Transverse colon (tissue), 4 donors: ENCODE measurements at regions not wholly inside any gene's neighbourhood (a gene's known extent, or its start where the extent isn't known, plus 50 kb on each side); places are given as distances from the start of the nearest gene placed in this dataset.

Source experiments
- DNase-seq: peaks from one replicate; pipeline ENCODE4 v3.0.0-alpha.2; 2019
- H3K27ac ChIP-seq, 4 donors: fragments of 200-600 bp; sonication (generic); 2 replicates each; pipeline ENCODE4 v1.5.1; 2016 to 2018; ENCODE audit warnings: inconsistent platforms in 4 of 4
- H3K27me3 ChIP-seq: fragments of 200-600 bp; sonication (generic); 2 replicates; pipeline ENCODE4 v1.5.1; 2017; ENCODE audit warnings: inconsistent platforms
- H3K36me3 ChIP-seq, 4 donors: fragments of 200-600 bp; sonication (generic); 2 replicates each; pipeline ENCODE4 v1.5.1; 2017 to 2019; ENCODE audit warnings: inconsistent platforms in 4 of 4
- H3K4me1 ChIP-seq, 4 donors: fragments of 200-600 bp; sonication (generic); 2 replicates each; pipeline ENCODE4 v1.5.1; 2017 to 2020; ENCODE audit warnings: inconsistent platforms in 4 of 4
- H3K4me3 ChIP-seq, 4 donors: fragments of 200-600 bp; sonication (generic); 1 replicate in 1 of 4; 2 replicates in 3 of 4; pipeline versions ENCODE4 v1.5.1 to v1.6.1; 2017 to 2019; ENCODE audit warnings: inconsistent platforms in 4 of 4
- H3K9me3 ChIP-seq, 2 donors: fragments of 200-600 bp; sonication (generic); 2 replicates each; pipeline ENCODE4 v1.5.1; 2017 to 2019; ENCODE audit warnings: inconsistent platforms in 2 of 2
- EP300 ChIP-seq: sonication (generic); formaldehyde crosslinking; IDR thresholded peaks from one replicate; pipeline ENCODE4 v1.6.1; 2017; ENCODE audit warnings: antibody characterized with exemption, low read depth
- POLR2A ChIP-seq: fragments of 450-650 bp; IDR thresholded peaks from one replicate; pipeline ENCODE4 v1.6.1; 2016; ENCODE audit warnings: antibody characterized with exemption, mild to moderate bottlenecking, moderate library complexity
- POLR2AphosphoS5 ChIP-seq, 3 donors: sonication (generic); formaldehyde crosslinking; IDR thresholded peaks; one replicate each; pipeline ENCODE4 v1.6.1; 2016; ENCODE audit warnings: antibody characterized with exemption in 3 of 3
- WGBS, 2 donors: methylation state at CpG; one replicate each; pipeline ENCODE4 v1.1.5; 2018; ENCODE audit warnings: low coverage in 1 of 2; 5-methylcytosine and 5-hydroxymethylcytosine counted together
- in situ Hi-C, 4 donors: fragments of 200-750 bp; cut with MboI; loops; one replicate each; pipeline versions ENCODE4 v1.15.0 to v1.15.1; 2017; ENCODE audit warnings: low sequenced_read_pairs in 3 of 4, low pct_ligation_motif_present in 1 of 4, low pct_unique_long_range_greater_than_20kb in 1 of 4
- intact Hi-C: fragments of 100-400 bp; cut with DNase I; formaldehyde crosslinking; loops from one replicate; pipeline ENCODE4 v1.15.1; 2023; ENCODE audit warnings: low total_unique reads
- TF ChIP-seq, protein P1 (sequence below), 5 experiments: fragments of 200-600 bp in 3 of 5; fragments of 450-650 bp in 2 of 5; sonication (generic) in 3 of 5; IDR thresholded peaks; 1 replicate in 2 of 5; 2 replicates in 3 of 5; pipeline ENCODE4 v1.5.1; 2016 to 2017; ENCODE audit warnings: antibody characterized with exemption in 5 of 5, inconsistent platforms in 3 of 5, mild to moderate bottlenecking in 2 of 5, moderate library complexity in 1 of 5

DNA sequence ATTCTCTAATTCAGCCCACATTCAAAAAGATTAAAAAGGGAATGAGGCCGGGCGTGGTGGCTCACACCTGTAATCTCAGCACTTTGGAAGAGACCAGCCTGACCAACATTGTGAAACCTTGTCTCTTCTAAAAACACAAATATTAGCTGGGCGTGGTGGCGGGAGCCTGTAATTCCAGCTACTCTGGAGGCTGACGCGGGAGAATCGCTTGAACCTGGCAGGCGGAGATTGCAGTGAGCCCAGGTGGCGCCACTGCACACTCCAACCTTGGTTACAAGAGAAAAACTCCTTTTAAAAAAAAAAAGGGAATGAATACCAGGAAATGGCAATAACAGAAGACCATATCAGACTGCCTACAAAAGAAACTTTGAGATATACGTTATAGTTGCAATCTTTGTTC, 1244.5 kb downstream of the PCDH9 start:
- intact Hi-C loops (no loop called here), in situ Hi-C loops (no loop called here)
- no peaks in the 10 kb centered on the region for H3K9me3 ChIP-seq
- no peak for DNase-seq
- H3K36me3 ChIP-seq, result no peaks in the 10 kb centered on the region
- no peaks in the 10 kb centered on the region for H3K27me3 ChIP-seq
- TF ChIP-seq POLR2A, result no peak
- no peak for TF ChIP-seq EP300
- TF ChIP-seq, protein P1, sequence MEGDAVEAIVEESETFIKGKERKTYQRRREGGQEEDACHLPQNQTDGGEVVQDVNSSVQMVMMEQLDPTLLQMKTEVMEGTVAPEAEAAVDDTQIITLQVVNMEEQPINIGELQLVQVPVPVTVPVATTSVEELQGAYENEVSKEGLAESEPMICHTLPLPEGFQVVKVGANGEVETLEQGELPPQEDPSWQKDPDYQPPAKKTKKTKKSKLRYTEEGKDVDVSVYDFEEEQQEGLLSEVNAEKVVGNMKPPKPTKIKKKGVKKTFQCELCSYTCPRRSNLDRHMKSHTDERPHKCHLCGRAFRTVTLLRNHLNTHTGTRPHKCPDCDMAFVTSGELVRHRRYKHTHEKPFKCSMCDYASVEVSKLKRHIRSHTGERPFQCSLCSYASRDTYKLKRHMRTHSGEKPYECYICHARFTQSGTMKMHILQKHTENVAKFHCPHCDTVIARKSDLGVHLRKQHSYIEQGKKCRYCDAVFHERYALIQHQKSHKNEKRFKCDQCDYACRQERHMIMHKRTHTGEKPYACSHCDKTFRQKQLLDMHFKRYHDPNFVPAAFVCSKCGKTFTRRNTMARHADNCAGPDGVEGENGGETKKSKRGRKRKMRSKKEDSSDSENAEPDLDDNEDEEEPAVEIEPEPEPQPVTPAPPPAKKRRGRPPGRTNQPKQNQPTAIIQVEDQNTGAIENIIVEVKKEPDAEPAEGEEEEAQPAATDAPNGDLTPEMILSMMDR (IDR thresholded peaks at IDR 0.05), result no peak
- TF ChIP-seq POLR2AphosphoS5 (IDR thresholded peaks at IDR 0.05), result no peak
- WGBS, 2 donors, result 70 to 71% methylated on average over 10 of the region's 10 CpGs
- H3K4me3 ChIP-seq, result no peak overlapping the region
- no peak overlapping the region for H3K27ac ChIP-seq
- H3K4me1 ChIP-seq, result no peaks in the 10 kb centered on the region

DNA sequence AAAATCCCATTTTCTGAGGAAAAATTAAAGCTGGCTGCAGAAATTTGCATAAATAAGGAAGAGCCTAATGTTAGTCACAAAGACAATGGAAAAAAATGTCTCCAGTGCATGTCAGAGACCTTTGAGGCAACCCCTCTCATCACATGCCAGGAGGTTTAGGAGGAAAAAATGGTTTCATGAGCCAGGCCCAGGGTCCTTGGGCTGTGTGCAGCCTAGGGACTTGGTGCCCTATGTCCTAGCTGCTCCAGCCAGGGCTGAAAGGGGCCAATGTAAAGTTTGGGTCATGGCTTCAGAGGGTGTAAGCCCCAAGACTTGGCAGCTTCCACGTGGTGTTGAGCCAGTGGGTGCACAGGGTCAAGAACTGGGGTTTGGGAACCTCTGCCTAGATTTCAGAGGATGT, 1252.6 kb downstream of the PCDH9 start:
- intact Hi-C loops, result no loop called here

DNA sequence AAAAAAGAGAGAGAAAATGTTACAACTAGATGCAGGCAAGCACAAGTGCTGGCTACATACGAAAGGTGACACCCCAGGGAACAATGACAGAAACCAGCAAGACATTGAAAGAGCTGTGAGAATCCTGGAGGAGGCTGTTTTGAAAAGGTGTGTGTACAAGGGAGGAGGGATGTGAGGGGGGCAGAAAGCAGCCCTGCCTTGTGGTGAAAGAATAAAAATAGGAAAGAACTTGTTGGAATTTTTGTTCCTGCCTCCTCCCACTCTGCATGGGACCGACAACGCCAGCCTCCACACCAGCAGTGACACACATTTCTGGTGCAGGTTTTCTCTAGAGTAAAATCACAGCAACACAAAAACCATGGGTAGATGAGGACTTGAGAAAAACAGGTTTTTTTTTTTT, 1258.6 kb downstream of the PCDH9 start:
- H3K27ac ChIP-seq, result no peak overlapping the region
- H3K4me1 ChIP-seq, result no peaks in the 10 kb centered on the region
- intact Hi-C loops, result no loop called here
- DNase-seq, result no peak
- H3K4me3 ChIP-seq, result no peak overlapping the region
- TF ChIP-seq POLR2A (no peak), EP300 (no peak), POLR2AphosphoS5 (IDR thresholded peaks at IDR 0.05) (no peak)
- TF ChIP-seq, protein P1 (IDR thresholded peaks at IDR 0.05), result no peak
- in situ Hi-C loops, result no loop called here
- 70% methylated on average over 2 to 3 of the region's 3 CpGs for WGBS, 2 donors
- no peaks in the 10 kb centered on the region for H3K27me3 ChIP-seq
- no peaks in the 10 kb centered on the region for H3K36me3 ChIP-seq
- no peaks in the 10 kb centered on the region for H3K9me3 ChIP-seq

More for the DNA sequence above, 1252.6 kb downstream of the PCDH9 start:
- TF ChIP-seq POLR2AphosphoS5 (IDR thresholded peaks at IDR 0.05), result no peak
- TF ChIP-seq EP300, result no peak
- no peak for TF ChIP-seq POLR2A
- TF ChIP-seq, protein P1 (IDR thresholded peaks at IDR 0.05), result no peak
- in situ Hi-C loops, result no loop called here
- H3K27ac ChIP-seq, result no peak overlapping the region
- WGBS, 2 donors, result 43 to 55% methylated on average over 1 of the region's 1 CpG
- no peaks in the 10 kb centered on the region for H3K36me3 ChIP-seq
- DNase-seq, result no peak
- H3K9me3 ChIP-seq, result no peaks in the 10 kb centered on the region
- no peaks in the 10 kb centered on the region for H3K27me3 ChIP-seq
- H3K4me1 ChIP-seq, result no peaks in the 10 kb centered on the region
- H3K4me3 ChIP-seq, result no peak overlapping the region

DNA sequence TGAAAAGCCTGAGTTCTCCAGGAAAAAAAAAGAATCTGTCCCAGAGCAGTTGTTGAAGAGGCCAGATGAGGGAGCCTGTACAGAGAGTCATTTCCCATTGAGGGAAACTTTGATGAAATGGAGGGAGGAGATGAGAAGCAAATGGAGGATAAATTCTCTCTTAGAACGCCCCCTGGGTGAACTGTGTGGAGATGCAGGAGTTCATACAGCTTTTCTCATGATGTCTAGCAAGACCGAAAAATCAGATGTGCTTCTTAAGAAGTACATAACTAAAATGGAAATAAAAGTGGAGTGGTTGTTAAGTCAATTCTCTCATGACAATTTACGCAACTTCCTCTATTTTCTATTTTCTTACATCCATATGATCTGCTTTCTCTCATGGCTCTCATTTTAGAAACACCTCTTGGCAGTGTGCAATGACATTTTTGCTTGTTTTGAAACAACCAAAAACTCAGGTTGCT, 1263.1 kb downstream of the PCDH9 start:
- no peak overlapping the region for H3K27ac ChIP-seq
- DNase-seq, result no peak
- TF ChIP-seq EP300 (no peak), POLR2A (no peak), POLR2AphosphoS5 (IDR thresholded peaks at IDR 0.05) (no peak)
- TF ChIP-seq, protein P1 (IDR thresholded peaks at IDR 0.05), result no peak
- intact Hi-C loops (no loop called here), in situ Hi-C loops (no loop called here)
- WGBS, 2 donors, result 50 to 69% methylated on average over 3 of the region's 3 CpGs
- H3K27me3 ChIP-seq, result no peaks in the 10 kb centered on the region
- H3K36me3 ChIP-seq, result no peaks in the 10 kb centered on the region
- no peak overlapping the region for H3K4me3 ChIP-seq
- no peaks in the 10 kb centered on the region for H3K4me1 ChIP-seq
- H3K9me3 ChIP-seq, result no peaks in the 10 kb centered on the region
